GM13977 (cell line): ENCODE measurements at regions not wholly inside any gene's neighbourhood (a gene's known extent, or its start where the extent isn't known, plus 50 kb on each side); places are given as distances from the start of the nearest gene placed in this dataset.

Experiments used
- DNase-seq: peaks from one replicate; pipeline ENCODE4 v3.0.0; 2012; ENCODE audit warnings: low spot score
- in situ Hi-C: fragments of 300-500 bp; cut with MboI; formaldehyde crosslinking; loops from one replicate; pipeline ENCODE4 v1.12.0; 2022; ENCODE audit warnings: low sequenced_read_pairs, low pct_unique_long_range_greater_than_20kb, mixed read lengths, inconsistent platforms; ENCODE audit not compliant: unreplicated experiment
- TF ChIP-seq, protein P1 (sequence below): IDR thresholded peaks from 2 replicates; pipeline ENCODE4 v1.5.1; 2012; ENCODE audit warnings: mild to moderate bottlenecking, control low read depth; ENCODE audit not compliant: insufficient read depth; ENCODE audit errors: extremely low read depth, missing control alignments

DNA sequence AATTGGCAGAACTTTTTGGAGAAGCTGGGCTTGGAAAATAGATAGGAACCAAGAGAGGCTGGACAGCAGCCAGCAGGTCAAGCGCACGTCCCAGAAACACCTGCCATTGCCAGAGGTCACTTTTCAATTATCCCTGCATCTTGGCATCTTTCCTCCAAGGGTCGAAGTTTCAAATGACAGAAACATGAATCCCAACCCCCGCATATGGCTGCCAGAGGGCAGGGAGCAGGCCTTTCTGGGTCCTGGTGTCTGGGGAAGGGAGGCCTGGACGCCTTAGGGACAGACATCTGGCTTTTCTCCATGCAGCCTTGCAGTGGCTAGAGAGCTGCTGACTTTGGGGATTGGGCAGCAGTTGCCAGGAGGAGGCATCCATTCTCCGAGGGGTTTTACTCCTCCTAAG is 164.5 kb upstream of the TPM1 start:
- in situ Hi-C loops, result no loop called here
- no peak for DNase-seq
- TF ChIP-seq, protein P1, sequence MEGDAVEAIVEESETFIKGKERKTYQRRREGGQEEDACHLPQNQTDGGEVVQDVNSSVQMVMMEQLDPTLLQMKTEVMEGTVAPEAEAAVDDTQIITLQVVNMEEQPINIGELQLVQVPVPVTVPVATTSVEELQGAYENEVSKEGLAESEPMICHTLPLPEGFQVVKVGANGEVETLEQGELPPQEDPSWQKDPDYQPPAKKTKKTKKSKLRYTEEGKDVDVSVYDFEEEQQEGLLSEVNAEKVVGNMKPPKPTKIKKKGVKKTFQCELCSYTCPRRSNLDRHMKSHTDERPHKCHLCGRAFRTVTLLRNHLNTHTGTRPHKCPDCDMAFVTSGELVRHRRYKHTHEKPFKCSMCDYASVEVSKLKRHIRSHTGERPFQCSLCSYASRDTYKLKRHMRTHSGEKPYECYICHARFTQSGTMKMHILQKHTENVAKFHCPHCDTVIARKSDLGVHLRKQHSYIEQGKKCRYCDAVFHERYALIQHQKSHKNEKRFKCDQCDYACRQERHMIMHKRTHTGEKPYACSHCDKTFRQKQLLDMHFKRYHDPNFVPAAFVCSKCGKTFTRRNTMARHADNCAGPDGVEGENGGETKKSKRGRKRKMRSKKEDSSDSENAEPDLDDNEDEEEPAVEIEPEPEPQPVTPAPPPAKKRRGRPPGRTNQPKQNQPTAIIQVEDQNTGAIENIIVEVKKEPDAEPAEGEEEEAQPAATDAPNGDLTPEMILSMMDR, result no peak

- TF ChIP-seq, protein P1, result no peak
- in situ Hi-C loops, result no loop called here
- no peak for DNase-seq
These were observed 162.8 kb upstream of the TPM1 start for GRCh38 chr15:62879770-62880169.

DNA sequence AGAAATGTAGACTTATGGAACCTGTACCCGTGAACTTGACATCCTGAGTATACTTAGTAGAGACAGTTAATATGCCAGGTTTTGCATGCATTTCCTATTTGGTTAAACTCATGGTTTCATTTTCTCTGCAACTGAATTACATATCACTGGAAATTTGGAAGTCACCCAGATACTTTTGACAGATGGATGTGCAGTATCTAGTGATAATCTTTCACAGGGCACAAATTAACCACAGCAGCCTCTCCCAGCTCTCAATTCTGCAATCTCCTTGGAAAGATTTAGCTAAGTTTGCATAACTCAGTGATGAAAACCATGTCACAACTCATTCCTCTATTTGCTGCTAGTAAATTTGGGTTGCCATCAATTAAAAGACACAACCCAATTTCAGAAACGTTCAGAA is 162.3 kb upstream of the TPM1 start:
- no peak for DNase-seq
- TF ChIP-seq, protein P1, result no peak
- in situ Hi-C loops, result no loop called here

- in situ Hi-C loops, result no loop called here
- DNase-seq, result no peak
- TF ChIP-seq, protein P1, result no peak
These were observed 161.5 kb upstream of the TPM1 start for GRCh38 chr15:62881056-62881455.

DNA sequence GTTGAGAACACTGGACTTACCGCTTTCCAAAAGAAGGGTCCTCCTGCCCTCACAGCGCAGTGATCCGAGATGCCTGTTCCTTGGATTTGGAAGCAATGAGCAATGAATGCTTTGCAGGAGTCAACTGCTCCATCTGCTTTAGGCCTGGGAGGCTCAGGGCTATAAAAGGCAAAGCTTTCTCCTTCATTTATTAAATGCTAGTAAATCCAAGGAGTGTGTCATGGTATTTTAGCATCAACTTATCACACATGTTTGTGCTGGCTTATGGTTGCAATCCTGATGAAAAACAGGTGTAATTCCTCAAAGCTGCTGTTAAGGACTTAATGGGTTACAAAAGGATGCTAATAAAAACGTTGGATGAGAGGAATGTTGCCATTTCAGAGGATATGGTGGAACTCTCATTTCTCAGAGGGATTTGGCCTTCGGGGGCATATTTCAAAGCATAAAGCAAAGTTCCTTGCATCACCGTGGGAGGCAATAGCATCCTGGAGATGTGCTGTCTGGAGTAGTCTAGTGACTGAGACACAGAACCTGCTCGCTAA is 158.5 kb upstream of the TPM1 start:
- in situ Hi-C loops, result no loop called here

GRCh38 chr15:62886431-62887071 is 156.0 kb upstream of the TPM1 start:
- in situ Hi-C loops, result no loop called here
- TF ChIP-seq, protein P1, result no peak
- no peak for DNase-seq

More for the DNA sequence above, 158.5 kb upstream of the TPM1 start:
- DNase-seq, result no peak
- TF ChIP-seq, protein P1, result no peak
